ENCODE measurements at regions not wholly inside any gene's neighbourhood (a gene's known extent, or its start where the extent isn't known, plus 50 kb on each side); places are given as distances from the start of the nearest gene placed in this dataset.

DNA sequence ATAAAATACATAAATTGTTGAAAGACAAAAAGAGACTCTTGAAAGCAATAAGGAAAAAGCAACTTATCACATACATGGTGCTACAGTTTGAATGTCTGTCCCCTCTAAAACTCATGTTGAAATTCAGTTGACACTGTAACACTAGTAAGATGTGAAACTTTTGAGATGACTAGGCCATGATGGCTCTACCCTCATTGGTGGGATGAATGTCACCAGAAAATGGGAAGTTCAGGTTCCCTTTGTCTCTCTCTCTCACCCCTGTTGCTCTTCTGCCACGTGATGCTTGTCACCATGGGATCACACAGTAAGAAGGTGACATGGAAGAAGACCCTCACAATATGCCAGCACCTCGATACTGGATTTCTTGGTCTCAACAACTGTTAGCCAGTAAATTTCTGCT, 50.3 kb upstream of the SPTLC1 start:
- WGBS, 2 donors (ENCODE audit: low coverage in 1 of 2), result 43 to 67% methylated on average over 1 to 2 of the region's 2 CpGs
- no peak for DNase-seq
- intact Hi-C loops (cut with DNase I; ENCODE audit: low total_unique reads), result no loop called here
- Histone ChIP-seq H3K4me1 (no peaks in the 10 kb centered on the region), H3K27me3 (no peaks in the 10 kb centered on the region), H3K36me3 (no peaks in the 10 kb centered on the region), H3K27ac (no peak overlapping the region), H3K4me3 (no peak overlapping the region), H3K9me3 (no peaks in the 10 kb centered on the region)
- no peak for TF ChIP-seq EP300 (IDR thresholded peaks at IDR 0.05; ENCODE audit: low read depth)
- TF ChIP-seq, protein P1, sequence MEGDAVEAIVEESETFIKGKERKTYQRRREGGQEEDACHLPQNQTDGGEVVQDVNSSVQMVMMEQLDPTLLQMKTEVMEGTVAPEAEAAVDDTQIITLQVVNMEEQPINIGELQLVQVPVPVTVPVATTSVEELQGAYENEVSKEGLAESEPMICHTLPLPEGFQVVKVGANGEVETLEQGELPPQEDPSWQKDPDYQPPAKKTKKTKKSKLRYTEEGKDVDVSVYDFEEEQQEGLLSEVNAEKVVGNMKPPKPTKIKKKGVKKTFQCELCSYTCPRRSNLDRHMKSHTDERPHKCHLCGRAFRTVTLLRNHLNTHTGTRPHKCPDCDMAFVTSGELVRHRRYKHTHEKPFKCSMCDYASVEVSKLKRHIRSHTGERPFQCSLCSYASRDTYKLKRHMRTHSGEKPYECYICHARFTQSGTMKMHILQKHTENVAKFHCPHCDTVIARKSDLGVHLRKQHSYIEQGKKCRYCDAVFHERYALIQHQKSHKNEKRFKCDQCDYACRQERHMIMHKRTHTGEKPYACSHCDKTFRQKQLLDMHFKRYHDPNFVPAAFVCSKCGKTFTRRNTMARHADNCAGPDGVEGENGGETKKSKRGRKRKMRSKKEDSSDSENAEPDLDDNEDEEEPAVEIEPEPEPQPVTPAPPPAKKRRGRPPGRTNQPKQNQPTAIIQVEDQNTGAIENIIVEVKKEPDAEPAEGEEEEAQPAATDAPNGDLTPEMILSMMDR (IDR thresholded peaks at IDR 0.05), result no peak
- no peak for TF ChIP-seq POLR2A (IDR thresholded peaks at IDR 0.05)
- TF ChIP-seq POLR2AphosphoS5 (IDR thresholded peaks at IDR 0.05), result no peak
- in situ Hi-C loops (cut with MboI; ENCODE audit: low pct_ligation_motif_present in 1 of 4, low pct_unique_long_range_greater_than_20kb in 1 of 4, low sequenced_read_pairs in 3 of 4), result no loop called here
